DLD1 (cell line): ENCODE measurements at regions not wholly inside any gene's neighbourhood (a gene's known extent, or its start where the extent isn't known, plus 50 kb on each side); places are given as distances from the start of the nearest gene placed in this dataset.

Source experiments
- in situ Hi-C: cut with HindIII; loops from 2 replicates; pipeline ENCODE4 v1.10.0; 2017; ENCODE audit warnings: low sequenced_read_pairs

DNA sequence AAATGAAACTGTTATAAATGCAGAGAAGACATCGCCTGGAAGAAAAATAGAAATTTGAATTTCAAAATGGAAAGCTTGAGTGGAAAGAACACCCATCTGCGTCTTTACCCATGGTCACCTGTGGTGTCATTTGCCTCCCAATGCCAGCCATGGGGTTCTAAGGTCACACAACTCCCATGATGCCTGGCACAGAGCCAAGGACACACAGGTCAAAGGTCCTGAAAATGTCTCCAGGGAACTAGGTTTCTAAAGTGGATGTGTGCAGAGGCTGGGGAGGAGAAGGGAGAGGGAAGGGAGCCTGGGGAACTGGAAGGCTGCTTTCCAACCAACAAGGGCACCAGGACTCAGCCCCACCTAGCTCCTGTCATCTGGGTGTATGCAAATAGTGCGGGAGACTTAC, 724.0 kb upstream of the TMEM132C start:
- in situ Hi-C loops: no loop called here

DNA sequence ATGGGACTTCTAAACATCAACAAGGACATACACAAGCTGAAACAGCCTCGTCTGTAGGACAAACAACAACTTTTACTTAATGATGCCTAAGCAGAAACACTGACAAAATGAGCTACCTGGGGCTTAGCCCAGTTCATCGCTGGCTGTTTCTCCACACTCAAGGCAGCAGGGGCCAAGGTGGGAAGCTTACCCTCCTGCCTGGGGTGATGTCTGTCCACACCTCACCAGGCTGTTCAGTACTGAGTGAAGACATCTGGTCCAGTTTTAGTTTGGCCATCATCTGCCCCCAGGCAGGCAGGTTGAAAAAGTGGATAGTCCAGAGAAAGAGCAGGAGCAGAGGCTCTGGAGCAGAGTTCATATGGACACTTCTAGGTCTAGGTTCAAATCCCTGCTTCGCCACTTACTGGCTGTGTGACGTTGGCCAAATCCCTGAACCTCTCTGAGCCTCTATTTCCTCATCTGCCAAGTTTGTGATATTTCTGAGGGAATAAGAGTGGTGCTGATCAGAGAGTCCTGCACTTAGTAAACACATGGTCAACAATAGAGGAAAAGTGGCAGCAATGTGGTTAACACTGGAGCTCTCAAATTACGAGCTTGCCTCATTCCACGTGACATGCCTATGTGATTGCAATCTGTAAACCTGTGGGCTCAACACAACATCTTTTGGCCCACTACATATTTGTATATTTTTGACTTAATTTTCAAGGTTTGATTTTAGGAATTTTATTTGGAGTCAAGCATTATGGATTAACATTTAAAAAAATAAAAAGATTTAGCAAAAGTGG, 720.1 kb upstream of the TMEM132C start:
- in situ Hi-C loops: no loop called here

DNA sequence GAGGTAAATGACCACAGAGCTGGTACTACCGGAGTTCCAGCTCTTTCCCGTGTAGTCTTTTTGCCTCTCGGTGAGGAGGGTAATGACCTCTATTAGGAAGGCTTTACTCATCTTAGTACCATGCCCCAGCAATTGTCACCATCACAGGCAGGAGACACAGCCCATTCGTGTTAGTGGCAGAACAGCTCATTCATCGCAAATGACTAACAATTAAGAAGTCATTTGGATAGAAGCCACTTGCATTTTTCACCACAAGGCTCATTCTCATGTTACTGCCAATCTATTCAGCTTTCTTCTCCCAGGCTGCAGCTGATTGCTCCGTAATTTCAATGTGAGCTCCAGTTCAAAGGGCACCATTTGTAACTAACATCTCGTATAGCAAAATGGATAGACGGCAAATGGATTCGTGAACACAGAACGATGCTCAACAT, 718.8 kb upstream of the TMEM132C start:
- in situ Hi-C loops: no loop called here

DNA sequence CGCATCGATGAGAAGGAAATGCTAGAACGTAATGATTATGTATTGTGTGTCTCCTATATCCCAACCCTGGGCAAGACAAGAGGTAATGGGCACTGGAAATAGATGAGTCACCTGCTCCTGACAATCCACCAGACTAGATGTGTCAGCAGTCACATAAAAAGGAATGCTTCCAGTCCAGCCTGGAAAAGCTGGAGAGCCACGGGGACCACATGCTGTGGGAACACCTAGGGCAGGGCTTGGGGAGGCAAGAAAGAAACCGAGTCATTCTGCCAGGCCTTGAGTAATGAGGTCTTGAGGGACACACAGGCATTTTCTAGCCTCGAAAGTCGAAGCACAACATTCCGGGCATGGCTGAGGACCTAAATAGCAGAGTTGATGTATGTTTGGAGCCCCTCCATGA, 716.7 kb upstream of the TMEM132C start:
- in situ Hi-C loops: no loop called here

DNA sequence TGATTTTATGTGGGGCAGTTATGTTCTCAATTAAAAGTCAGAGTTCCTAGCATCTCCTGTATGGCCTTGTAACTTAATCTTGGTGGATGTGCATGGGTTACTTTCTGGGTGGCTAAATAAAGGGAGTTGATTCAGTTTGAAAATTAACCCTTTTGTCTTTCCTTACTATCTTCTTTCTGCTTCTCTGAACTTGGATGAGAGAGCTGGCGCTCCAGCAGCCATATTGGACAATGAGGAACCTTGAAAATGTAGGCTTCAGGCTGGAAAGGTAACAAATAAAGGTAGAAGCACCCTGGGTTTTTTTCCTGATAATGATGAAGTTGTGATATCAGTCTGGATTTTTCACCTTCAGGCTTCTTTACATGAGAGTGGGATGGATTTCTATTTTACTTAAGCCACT, 714.1 kb upstream of the TMEM132C start:
- in situ Hi-C loops: no loop called here

DNA sequence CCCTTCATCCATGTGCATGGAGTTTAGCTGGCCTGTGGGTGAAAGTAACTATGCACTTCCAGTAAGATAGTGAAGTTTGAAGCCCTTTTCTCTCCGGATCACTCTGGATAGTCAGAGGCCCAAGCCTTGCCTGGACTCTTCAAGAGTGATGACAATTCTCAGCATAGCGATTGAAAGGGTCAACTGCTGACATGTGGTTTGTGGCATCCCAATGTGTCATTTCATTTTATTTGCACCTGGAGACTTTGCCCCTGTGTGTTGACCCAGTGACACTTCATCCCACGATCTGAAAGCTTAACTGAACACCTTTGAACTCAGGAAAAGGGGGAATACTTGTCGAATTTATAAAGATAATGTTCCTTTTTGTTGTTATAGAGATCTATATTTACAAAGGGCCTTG, 711.9 kb upstream of the TMEM132C start:
- in situ Hi-C loops: no loop called here

DNA sequence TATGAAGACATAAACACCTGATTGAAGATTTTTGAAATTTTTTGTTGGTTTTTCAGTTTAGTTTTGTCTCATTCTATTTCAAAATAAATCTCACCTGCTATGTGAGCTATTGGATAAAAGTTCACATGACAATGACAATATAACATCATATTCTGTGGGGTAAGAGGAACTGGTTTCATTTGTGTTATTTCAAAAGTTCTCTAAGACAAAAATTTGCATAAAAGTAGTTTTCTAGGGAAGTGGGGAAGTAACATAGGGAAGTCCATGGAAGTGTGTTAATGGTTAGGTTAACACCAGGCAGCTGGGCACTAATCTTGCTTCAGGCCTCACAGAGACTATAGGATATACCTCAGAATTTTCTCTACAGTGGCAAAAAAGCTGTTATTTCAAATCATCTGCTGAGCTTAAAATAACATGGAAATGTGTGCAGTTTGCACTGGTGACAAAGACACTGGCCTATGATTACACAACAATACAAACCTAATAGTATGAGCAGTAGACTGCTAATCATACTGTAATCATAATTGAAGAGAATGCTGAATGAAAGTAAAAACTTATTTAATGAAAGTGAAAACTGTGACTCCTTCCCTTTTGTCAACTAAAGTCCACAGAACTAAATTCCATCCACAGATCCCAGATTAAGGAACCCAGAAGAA, 710.6 kb upstream of the TMEM132C start:
- in situ Hi-C loops: no loop called here

DNA sequence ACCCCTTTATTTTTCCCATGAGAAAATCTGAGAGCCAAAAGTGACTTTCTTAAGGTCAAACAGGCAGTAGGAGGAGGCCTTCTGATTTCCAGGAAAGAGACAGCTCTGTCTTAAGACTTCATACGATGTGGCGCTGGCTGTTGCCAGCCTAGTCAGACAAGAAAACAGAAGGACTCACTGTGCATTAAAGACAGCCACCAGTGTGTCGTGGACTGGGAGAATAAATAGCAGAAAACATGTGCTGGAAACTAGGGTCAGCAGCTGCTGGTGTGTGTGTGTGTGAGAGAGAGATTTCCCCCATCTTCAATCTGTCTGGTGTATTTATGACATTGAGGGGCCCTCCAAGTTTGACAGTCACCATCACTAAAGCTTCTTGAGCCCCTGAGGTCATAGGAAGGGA, 708.6 kb upstream of the TMEM132C start:
- in situ Hi-C loops: no loop called here

DNA sequence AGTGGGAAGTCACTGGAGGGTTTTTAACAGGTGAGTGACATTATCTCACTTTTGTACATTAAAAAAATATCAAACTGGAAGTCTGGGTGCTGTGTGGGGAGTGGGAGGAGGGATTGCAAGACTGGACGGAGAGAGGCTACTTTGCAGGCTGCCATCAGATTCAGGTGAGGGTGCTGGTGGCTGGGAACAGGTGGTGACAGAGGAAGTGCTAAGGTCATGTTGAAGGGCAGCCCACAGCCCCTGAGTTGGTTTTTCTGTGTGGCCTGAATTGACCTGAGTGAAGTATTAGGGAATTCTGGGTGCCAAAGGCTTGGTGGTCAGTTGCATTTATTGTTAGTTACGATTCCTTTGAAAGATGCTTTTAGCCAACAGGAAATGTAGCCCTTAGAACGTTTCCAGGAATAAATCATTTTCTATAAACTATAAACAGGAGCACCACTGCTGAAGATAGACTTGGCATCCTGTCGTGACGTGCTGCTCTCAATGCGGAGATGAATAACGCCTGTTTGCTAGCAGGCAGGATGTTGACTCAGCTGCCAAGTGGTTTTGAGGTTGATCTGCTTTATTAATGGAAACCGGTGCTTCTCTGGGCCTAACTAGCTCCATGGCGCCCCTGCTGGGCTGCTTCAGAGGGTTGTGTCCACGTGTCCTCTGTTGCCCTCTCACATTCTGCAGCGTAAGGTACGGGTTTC, 707.5 kb upstream of the TMEM132C start:
- in situ Hi-C loops: no loop called here

DNA sequence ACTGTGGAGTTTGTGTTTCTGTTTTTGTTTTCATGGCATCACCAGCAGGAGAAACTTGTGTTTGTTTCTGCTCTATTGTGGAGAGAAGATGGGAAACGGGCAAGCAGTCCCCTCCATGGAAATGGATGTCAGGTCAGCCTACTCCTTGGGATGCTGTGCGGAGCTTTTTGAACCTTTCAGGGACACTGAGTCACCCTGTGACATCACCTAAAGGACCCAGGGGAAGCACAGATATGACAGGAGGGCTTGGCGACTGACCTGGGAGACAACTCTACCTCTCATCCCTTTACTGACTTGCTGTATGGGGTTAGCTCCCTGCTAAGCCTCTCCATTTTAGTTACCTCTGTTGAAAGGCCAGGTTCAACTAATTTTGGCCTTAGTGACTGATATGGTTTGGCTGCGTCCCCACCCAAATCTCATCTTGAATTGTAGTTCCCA, 706.9 kb upstream of the TMEM132C start:
- in situ Hi-C loops: no loop called here

DNA sequence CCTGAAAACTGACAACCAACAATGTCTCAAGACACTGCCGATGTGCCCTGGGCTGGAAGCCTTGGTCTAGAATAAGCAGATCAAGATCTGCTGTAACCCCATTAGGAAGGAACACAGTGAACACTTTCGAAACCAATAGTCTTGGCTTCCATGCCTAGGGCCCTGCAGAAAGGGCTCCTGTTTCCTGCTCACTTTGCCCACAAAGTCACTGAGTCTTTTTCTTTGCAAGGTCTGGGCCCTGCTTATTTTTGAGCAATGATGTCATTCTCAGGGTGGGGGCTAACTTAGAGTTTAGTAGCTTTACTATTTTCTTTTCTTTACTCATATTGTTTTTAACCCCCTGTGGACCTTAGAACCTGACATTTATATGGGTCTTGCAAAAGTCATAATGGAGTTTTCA, 704.2 kb upstream of the TMEM132C start:
- in situ Hi-C loops: no loop called here

DNA sequence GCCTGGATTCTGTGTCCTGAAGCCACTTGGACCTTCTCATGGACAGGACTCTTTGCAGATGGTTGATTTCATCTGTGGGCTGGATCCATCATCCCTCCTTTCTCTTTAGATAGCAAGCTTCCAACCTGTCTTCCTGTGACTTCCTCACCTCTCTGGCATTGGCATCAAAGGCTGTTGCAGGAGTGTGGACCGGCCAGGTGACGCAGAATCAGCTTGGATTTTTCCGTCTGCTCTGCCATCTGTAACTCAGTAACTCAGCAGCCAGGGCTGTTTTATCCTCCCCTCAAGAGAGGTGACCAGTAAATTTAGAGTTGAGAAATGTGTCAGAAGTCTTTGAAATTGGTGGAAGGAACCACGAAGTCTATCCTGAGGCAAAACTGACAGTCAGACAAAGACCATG, 701.7 kb upstream of the TMEM132C start:
- in situ Hi-C loops: no loop called here

DNA sequence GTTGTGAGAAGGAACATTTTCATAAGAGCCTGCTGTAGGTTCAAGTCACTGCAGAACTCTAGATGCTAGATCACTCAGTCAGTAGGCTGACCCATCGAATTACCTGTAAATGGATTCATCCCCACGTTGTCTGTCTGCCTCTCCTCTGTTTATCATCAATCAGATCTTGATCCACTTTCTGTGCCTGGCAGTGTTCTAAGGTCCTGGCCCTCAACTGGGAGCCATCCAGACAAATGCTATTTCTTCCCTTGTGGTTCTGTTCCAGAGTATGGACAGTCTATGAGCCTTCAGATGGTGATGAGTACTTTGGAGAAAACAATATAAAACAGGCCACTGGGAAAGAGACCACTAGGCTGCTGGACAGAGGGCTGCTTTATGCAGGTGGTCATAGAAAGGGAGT, 699.4 kb upstream of the TMEM132C start:
- in situ Hi-C loops: no loop called here

DNA sequence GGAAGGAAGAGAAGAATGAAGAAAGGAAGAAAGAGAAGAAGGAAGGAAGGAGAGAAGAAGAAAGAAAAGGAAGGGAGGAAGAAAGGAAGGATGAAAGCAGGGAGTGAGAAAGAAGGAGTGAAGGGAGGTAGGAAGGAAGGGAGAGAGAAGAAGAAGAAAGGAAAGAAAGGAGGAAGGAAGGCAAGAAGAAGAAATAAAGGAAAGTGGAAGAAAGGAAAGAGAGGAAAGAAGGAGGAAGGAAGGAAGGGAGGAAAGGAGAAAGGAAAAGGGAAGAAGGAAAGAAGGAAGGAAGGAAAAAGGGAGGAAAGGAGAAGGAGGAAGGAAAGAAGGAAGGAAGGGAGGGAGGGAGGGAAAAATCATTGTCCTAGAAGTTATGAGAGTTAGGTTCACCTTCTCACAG, 696.6 kb upstream of the TMEM132C start:
- in situ Hi-C loops: no loop called here

DNA sequence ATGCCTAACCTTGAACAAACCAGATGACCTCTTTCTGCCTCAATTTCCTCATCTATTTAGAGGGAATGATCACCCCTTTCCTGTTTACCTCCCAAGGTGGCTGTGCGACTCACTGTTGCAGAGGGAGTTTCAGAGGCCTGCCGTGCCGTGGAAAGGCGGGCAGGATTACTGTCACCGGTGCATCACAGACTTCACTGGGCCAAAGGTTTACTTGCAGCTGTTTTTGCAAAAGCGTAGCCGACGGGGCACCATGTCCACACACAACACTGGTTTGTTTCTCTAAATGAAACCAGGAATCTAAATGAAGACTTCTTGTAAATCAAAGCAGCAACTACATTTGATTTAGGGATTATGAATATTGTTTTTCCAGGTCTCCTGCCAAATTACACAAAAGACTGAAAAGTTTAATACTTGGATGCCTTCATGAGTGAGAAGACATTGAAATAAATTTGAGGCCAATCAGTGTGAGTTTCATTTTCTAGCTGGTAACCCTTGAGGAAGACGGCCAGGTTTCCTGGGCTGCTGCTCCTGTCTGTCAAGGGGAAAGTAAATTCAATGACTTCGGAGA, 696.1 kb upstream of the TMEM132C start:
- in situ Hi-C loops: no loop called here

DNA sequence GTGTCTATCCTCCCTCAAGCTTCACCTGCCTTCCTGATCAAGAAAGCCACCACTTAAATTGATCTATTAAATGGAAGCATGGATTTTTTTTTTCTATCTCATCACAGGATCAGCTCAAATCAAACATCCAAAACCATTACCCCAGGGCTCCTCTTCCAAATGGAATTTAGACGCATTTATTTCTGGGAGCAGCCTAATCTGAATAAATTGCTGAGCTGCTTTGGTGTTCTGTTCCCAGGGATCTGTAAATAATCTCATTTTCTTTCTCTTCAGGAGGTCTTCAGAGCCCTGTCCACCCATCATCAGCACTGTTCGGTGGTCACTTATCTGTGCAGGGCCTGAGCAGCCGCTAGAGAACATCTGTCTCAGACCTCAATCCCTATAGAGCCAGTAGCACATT, 695.4 kb upstream of the TMEM132C start:
- in situ Hi-C loops: no loop called here

DNA sequence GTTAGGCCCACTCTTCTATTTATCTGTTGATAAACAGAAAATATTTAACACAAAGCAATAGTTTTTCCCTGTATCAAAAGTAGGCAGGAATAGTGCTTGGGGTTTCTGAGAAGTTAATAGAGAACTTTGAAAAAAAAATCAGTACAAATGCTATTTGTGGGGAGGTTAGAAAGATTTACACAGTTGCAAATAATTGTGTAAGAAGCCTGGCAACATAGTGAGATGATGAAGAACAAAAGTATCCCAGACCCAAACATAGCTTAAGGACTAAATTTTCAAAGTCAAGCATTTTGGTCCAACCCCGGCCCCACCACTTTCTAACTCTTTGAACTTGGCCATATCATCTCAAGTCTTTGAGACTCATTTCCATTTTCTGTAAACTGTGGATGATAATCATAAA, 687.5 kb upstream of the TMEM132C start:
- in situ Hi-C loops: no loop called here

DNA sequence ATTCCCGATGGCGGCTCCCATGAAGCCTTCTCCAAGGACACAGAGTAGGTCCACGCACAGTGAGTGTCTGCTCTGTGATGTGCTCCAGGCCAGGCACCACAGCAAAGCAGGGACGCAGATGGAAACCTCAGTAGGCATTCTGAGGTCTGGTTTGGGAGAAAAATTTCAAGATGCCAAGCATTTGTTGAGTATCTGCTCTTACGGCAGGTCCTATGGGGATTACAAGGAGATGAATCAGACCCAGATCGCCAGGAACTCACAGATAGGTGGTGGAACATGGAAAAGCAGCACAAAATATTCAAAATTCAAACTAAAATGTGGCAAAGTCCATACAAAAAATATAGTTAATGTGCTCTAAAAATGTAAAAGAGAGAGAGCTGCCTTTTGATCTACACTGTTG, 684.9 kb upstream of the TMEM132C start:
- in situ Hi-C loops: no loop called here

DNA sequence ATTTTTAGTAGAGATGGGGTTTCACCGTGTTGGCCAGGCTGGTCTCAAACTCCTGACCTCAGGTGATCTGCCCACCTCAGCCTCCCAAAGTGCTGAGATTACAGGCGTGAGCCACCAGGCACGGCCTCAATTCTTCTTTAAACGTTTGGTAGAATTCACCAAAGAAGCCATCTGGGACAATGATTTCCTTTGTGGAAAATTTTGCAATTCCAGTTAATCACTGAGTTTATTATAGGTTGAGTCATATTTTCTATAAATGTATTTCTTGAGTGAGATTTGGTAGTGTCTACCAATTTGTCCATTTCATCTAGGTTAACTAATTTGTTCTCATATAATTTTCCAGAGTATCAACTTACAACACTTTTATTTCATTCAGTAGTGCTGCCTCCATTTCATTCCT, 683.9 kb upstream of the TMEM132C start:
- in situ Hi-C loops: no loop called here

DNA sequence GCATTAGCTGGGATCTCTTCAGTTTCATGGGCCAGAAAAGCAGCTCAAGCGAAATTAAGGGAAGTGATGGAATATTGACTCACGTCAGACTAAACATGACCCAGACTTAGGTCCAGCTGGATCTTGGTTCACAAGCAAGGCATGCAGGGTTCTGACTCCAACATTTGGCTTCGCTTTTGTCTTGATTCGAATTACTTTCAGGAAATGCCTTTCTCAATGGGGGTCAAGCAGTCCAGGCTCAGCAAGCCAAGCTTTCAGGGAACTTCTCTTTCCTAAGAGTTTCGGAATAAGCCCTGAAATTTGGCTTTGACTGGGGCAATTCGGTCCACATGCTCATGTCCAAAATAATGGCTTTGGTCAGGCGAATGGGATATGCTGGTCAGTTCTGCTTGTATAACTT, 678.7 kb upstream of the TMEM132C start:
- in situ Hi-C loops: no loop called here

DNA sequence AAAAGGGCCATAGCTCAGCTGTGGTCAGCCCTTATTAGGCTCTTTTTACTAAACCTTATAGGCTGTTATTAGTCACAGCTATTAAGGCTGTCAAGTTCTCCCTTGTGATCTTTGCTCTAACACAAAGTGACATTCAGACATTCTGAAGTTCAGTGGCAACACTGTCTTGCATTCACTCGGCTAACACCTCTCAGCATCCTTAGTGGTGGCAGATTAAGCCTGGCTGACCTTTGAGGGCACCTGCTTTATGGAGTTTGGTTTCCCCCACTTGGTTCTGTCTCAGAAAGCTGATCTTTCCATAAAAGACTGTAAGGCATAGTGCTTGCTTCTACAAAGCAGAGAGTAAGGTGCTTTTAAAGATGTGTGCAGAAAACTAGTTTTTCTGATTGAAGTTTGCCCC, 677.4 kb upstream of the TMEM132C start:
- in situ Hi-C loops: no loop called here

DNA sequence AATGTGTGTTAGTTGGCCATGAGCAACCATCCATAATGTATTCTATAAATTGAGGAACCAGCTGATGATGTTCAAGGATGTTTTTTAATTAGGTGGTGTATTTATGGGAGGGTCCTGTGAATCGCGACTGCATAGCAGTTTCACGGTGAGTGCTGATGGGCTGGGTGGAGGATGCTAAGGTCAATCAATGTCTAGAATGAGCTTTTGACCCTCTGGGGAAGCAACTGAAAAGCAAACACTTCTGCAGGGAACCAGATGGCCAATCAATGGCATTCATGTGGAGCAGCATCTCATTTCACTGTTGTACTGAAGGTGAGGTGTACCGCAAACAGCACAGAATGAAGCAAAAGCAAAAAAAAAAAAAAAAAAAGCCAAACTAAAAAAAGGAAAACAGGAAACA, 676.1 kb upstream of the TMEM132C start:
- in situ Hi-C loops: no loop called here
